ELR (cell line): ENCODE measurements at regions not wholly inside any gene's neighbourhood (a gene's known extent, or its start where the extent isn't known, plus 50 kb on each side); places are given as distances from the start of the nearest gene placed in this dataset.

Source experiments
- DNase-seq: peaks from one replicate; pipeline ENCODE4 v3.0.0-alpha.2; 2015; ENCODE audit warnings: low read depth

DNA sequence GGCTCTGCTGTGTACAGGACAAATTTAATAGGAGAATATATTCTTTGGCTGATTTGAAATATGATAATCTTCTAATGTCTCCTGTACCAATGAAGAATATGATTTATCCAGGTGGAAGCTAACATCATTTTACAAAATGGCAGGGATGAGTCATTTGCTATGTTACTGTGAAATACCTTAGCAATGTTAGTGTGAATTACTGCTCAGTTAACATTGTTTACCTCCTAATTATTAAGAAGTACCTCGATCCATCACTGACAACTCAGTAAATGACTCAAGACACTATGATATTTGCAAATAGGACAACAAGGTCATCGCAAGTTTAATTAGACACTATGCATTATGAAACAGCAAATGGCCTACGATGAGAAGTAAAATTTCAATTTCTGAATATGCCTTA lies 309.1 kb upstream of the EDNRB start:
- DNase-seq: peak; percentile 8

DNA sequence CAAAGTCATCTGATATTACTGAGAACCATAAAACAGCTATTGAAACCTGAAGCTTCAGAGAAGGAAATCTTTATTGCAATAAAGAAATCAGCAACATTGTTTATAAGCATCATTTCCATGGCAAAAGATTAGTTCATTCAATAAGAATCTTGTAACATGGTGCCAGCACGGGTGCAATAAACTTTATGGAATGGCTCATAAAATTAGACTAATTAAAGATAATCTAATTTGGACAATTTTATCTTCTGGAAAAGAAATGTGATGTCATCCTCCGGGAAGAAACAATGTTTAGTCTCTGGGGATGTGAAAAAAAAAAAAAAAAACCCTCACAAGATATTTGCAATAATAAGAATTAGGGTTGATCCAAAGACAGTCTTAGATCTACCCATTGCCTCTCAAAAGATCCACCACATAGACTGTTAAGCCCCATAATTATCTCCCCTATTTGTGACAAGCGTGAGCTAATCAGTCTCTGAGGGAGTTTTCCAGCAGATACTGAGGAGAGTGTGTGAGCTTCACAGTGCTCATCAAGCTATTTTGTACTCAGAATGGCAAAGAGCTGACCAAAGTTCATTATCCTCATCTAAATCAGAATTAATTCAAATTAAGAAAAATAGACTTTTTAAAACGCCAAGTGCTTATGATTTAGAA lies 297.0 kb upstream of the EDNRB start:
- no peak for DNase-seq

DNA sequence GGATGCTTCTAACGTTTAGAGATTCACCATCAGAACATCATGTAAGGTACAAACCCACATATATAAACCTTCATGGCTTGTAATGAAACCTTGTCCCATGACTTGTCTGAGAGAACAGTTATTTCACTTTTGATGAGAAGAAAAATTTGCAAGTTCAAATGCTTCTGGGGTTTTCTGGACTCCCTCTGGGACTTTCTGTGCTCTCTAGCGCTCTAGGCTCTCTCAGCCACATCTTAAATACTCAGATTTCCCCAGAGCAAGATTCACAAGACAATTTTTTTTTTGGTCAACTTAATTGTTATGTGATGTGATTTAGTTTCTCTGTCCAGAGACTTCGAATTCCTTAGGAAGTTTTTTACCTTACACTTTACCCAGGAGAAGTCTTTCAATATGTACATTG lies 282.8 kb upstream of the EDNRB start:
- no peak for DNase-seq

DNA sequence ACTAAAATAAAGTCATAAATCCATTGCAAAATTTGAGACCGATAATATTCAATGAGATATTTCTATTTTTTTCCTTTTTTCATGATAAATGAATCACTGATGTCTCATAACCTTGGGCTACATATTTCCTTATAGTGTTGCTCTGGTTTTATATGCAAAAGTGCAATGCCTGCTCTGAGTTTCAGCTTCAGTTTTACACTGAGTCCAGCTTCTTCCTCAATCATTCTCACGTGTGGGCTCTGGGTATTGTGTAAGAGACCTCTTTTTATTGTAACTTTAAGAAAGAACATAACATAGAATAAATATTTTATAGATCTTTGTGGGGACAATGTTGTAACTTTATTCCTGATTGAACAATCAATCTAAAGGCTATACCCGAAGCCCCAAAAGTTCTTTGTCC lies 280.2 kb upstream of the EDNRB start:
- DNase-seq: peak; percentile 50

DNA sequence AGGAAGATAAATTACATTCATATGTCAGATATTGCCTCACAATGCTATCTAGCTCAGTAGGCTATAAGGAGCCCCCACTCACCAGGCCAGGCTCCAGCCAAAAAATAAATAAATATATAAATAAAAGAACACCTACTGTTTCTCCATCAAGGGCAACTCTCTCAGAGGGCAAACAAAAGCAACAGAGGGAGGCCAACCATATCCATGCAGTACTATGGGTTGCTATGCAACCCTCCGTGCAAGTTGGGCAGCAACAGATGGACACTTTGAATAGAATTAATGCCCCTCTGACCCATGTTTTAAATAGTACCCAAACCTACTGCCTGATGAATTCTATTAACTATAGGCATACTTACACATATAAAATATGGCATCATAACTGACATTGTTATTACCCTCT lies 279.8 kb upstream of the EDNRB start:
- DNase-seq: no peak

DNA sequence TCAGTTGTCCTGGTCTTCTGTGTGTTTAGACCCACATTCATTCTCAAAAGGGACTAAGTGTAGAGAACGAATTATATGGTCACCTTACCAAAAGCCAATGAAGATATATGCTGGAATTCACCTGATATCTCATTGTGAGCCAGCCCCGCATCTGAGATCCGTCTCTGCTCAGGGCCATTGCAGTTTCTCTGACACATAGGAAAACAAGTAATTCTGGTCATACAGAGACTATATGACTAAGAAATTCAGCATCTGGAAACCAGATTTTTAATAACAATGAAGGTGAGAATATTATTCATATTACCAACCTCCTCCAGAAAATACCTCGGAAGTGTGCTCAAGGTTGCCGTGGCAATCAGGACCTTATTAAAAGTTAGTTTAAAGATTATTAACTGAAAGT lies 278.6 kb upstream of the EDNRB start:
- DNase-seq: peak; percentile 68

DNA sequence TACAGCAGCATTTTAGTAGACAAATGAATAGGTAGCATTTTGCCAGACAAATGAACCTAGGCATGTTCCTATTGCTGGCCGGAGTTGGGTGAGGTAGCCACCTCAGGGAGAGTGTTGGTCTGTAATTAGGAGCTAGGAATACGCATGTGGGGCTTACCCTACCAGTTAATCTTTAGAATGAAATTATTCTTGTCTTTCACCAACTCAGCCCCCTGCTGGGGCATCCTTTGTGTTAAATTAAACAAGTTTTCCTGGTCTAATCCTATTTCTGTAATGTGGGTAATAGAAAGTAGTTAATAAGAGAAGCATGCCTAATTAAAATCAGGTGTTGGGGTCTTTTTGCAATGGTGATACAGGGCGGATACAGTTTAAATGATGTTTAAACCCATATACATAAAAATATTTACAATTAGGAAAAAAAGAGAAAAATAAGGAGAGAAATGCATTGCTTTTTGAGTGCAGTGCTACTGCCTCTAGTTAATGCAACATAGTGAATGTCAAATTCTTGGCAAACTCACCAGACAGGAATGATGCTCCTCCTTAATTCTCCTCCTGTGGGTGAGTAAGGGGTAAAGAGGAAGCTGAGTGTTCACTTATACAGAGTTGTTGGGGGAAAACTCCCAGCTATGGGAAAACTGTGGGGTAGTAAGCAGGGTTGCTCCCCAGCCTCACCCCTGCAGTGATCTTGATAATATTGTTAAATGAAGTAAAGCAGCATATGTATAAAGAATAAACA lies 276.4 kb upstream of the EDNRB start:
- peak; percentile 90 for DNase-seq

DNA sequence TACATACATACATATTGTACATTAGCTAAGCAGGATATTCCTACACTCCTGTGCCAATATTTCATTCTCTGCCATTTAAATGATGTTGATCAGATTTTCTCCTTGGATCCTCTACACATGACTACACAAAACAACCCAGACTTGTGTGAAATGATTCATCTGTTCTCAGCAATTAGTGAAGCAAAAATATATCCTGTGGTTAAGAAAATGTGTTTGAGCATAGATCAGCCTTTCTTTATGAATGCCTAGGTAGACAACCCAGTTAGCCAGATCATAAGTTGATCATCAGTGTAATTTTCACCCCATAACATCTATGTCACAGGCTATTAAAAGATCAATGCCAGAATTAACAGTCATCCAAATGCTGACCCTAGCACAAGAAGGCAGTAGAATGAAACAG lies 275.2 kb upstream of the EDNRB start:
- no peak for DNase-seq

DNA sequence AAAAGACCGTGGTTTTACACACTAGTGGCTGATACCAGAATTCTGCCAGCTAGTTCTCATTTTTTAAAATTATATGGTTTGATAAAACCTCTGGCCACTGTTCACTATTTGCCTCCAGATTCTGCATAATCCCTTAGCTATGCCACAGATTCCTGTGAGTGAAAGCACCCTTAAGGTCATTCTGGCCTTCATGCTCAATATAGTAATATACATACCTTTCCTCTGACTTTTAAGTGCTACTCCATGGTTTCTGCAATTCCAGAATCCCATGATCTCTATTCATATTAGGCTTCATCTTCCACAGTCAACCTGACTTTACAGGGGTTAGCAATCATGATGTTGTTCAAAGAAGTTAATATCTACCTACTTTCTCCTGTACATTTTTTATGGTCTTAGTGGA lies 274.1 kb upstream of the EDNRB start:
- DNase-seq: peak; percentile 89

DNA sequence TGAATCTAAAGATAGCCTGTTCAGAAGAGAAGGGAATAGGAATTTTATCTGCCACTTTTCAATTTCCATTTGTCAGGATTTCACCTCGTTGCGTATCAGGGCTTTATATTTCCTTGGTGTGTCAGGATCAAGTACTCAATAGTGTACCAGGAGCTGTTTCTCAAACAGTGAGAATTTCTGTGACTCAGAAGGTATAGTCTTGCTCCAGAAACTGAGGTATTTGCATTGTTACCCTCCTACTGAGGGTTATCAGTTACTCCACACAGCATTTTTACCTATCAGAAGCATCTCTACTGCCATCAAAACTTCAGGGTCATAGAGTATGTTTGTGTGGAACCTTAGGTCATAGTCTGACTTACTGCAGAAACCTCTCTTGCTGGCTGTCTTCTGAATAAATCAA lies 271.7 kb upstream of the EDNRB start:
- DNase-seq: no peak

DNA sequence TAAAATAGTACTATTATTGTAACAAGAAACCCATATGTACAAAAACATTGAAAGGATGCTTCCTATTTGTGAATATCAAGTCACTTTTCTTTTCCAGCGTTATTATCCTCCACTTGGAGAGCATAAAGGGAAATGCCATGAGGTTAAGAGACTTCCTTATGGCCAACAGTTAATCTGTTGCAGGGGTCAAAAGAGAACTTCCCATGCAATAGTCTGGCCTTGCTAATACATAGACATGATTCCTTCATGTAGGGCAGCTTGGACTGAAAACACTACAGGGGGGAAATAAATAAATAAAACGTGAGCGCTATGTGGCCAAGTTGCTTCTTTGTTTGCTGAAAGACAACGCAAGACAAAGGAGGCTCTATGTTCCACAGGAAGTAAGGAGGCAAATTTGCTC lies 269.1 kb upstream of the EDNRB start:
- no peak for DNase-seq

DNA sequence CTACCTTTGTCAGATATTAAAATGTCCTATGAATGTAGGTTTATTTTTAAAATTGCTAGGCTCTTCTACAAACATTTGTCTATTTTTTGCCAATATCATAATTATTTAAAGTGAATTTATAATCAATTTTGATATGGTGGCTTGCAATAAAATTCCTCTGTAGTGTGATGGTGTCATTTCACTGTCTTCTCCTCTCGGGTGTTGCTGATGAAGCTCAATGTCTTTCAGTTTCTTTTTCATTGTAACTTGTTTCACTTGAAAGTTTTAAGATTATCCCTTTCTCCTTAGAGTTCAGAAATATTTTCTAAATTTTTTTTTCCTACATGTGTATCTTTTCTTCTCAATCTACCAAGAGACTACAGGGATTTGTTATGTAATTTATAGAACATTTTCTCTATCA lies 267.1 kb upstream of the EDNRB start:
- DNase-seq: no peak

DNA sequence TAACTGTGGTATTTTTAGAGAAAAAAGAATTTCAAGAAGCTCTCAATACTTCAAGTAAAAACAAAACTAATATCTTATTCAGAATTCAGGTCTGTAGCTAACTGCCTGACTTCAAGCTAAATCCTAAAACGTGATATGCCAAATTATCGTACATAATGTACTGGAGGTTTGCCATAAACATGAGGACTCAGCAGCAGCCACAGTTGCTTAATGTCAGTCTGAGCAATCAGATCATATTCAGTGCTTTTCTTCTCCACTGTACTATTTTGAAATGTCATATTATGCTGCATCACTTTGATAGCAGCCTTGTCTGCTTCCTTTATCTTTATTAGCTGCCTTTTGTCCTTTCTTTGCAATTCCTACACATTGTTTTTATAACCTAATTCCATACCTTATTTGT lies 265.1 kb upstream of the EDNRB start:
- peak; percentile 20 for DNase-seq

DNA sequence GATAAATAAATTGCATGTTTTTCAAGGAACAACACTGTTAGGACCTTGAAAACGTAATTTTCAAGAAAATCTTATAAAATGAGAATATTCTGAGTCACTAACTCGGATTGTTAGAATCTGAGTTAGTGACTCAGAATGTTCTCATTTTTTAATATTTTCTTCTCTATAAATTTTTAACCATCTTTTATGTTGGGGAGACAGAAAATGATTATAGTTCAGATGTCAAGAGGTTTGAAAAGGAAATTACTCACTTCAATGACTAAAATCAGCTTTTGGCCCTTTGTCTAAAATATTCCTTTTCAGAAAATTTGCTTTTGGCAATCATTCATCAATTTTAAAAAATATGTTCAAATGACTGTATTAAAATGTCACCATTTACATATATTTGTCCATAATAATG lies 264.2 kb upstream of the EDNRB start:
- peak; percentile 66 for DNase-seq

DNA sequence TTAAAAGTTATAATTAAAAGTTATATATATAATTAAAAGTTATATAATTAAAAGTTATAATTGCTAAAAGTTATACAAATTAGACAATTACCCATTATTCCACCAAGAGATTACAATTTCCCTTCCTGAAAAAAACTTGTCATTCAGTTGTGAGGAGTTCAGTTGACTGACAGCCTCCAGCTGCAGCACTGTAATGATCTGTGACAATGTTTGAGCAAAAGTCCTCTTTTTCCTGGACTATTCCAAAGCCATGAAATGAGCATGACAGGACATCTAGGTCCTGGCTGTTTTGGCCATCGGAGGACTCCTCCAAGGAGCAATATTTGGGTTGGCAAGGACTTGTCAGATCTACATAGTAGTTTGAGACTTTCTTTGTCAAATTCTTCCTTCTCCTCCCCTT lies 258.7 kb upstream of the EDNRB start:
- DNase-seq: no peak

DNA sequence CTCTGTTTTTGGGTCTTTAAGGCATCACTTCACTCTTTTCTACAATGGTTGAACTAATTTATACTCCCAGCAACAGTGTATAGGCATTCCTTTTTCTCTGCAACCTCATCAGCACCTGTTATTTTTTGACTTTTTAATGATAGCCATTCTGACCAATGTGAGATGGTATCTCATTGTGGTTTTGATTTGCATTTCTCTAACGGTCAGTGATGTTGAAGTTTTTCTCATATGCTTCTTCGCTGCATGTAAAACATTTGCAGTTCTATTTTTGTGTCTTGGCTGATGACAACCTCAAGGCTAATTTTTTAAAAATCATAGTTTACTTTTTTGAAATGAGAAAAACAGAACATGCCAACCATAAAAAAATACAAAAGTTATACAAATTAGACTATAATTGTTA lies 258.2 kb upstream of the EDNRB start:
- no peak for DNase-seq

DNA sequence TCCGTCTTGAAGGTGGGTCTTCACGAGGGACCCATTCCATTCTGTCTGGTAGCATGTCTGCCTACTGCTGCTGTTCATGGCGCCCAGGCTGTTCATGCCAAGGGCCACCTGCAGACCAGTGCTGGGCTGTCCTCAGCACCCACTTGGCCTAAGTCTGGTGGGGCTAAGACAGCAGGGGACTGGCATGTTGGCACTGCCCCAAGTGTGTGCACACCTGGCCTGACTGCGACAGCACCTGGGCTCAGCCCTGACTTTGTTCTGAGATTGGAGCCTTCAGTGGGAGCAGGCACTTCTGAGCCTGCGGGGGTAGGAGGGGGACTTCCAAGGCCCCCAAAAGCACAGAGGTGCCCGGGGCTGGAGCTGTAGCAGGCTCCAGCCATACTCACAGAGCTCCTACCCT lies 250.8 kb upstream of the EDNRB start:
- no peak for DNase-seq

DNA sequence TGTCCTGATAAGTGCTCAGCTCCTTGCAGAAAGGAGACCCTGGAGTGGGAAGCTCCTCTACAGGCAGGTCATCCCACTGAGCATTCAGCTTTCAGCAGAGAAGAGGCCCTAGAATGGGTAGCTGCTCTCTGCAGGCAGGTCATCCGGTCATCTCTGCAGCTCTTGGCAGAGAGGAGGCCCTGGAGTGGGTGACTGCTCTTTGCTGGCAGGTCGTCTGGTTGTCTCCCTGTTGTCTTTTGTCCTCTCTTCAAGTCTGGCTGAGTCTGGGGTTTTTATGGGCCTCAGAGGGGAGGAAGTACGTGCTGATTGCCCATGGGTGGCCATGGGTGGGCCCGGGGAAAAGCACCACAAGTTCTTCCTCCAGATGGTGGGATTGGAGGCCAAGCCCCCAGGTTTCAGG lies 250.3 kb upstream of the EDNRB start:
- DNase-seq: no peak

DNA sequence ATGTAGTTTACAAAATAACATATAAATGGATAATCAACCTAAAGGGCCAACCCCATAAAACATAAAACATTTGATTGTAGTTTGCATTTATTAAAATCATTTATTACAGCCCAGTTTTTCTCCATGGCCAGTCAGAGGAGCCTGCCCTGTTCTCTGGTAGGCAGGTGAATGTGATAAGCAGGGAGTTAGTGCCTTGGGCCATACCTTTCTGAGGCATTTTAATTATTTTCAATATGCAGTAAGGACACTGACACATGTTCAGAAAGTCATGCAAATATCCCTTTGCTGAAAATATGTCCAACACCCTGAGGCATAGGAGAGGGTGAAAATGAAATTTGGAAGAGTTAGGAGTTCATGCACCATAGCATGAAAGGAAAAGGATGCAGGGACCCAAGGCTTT lies 242.6 kb upstream of the EDNRB start:
- no peak for DNase-seq

DNA sequence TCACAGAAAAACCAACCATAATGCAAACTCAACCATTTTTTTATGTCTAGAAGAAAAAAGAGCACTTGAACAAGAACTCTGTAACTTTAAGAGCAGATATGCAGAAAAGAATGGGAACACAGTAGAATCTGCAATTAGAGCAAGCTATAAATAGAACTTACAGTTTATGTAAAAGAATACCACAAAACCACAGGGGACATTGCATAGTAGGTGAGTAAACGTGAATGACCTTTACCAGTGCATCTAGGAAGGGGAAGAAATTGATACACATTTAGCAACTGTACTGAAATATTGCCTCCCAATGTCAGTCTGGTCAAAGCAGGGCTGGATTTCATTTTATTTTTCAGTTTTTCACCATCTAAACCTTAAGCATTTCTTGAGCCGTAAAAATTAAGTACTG lies 242.2 kb upstream of the EDNRB start:
- DNase-seq: peak; percentile 88

DNA sequence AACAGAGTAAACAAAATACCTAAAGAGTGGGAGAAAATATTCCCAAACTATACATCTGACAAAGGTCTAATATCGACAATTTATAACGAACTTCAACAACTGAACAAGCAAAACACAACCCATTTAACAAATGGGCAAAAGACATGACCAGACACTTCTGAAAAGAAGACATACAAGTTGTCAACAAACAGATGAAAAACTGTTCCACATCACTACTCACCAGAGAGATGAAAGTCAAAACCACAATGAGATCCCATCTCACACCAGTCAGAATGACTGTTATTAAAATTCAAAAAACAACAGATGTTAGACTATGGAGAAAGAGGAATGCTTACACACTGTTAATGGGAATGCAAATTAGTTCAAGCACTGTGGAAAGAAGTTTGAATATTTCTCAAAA lies 233.8 kb upstream of the EDNRB start:
- no peak for DNase-seq

DNA sequence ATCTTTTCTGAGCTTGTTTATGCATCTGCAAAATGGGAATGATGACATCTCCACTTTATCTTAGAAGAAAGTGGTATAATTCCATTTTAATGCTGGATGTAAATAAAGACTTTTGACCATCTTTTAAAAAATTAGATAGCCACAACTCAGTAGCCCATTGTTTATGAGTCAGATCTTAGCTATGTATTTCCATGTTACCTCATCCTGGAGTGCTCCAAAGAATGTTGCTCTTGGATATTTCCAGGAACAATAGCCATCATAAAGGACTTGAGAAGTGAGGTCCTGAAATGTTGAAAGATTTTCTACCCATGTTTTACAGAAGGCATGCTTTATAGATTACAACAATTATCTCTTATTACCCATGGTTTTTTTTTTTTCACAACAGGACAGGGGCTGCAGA lies 229.3 kb upstream of the EDNRB start:
- DNase-seq: peak; percentile 91

DNA sequence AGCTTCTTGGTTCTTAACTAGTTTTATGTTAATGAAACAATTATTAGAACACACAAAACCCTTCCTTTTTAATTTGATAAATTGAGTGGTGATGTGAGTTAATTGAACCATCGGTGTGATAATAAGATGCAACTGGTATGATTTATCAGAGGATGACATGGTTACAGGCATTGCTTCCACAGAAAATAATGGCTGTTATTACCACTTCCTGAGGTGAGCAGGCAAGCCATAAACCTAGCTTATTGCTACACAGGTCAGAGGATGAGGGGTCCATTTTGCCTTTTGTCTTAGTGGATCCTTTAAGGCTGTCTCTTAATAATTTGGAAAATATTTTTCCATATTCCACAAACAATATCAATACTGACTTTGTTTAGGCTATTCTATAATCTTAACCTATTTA lies 226.6 kb upstream of the EDNRB start:
- no peak for DNase-seq

DNA sequence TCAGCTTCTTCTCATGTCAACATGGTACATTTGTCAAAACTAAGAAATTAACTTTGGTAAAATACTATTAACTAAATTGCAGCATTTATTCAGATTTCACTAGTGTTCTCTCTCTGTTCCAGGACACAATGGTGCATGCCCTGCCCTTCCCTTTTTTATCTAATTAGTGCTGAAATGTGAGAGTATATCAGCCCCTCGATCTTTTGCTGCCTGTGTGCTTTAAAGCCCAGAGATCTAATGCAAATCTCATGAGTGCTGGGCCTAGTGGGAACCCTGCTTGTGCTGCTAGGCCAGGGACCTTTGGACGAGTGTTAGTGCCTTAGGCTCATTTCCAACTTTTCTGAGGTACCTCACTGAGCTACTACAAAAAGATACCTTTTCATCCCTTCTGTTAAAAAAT lies 221.1 kb upstream of the EDNRB start:
- DNase-seq: no peak
